ENCODE measurements at regions not wholly inside any gene's neighbourhood (a gene's known extent, or its start where the extent isn't known, plus 50 kb on each side); places are given as distances from the start of the nearest gene placed in this dataset.
"Not testable (repeated sequence)": the region's sequence is repeated elsewhere in the genome, so short reads cannot be mapped to it uniquely, and the experiment has no call there.

DNA sequence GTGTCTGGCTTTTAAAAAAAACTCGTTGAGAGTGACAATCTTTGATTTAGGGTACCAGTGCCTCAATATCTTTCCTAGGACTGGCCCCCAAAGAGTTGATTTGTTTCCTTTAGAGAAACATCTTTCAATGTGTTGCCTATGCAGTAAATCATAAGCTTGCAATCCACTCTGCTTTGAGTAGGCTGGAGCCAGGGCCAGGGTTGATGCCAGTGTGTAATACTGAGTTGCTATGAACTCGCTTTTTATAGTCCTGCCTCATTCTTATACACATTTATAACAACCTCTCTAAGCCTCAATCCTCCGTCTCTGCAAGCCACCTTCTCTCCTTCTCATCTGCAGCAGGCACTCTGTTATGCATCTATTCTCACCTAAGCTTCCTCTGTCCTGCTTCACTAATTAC is 674.9 kb upstream of the POM121L12 start:
- no peak for DNase-seq (ENCODE audit: low read depth, low spot score)
- TF ChIP-seq, protein P1, sequence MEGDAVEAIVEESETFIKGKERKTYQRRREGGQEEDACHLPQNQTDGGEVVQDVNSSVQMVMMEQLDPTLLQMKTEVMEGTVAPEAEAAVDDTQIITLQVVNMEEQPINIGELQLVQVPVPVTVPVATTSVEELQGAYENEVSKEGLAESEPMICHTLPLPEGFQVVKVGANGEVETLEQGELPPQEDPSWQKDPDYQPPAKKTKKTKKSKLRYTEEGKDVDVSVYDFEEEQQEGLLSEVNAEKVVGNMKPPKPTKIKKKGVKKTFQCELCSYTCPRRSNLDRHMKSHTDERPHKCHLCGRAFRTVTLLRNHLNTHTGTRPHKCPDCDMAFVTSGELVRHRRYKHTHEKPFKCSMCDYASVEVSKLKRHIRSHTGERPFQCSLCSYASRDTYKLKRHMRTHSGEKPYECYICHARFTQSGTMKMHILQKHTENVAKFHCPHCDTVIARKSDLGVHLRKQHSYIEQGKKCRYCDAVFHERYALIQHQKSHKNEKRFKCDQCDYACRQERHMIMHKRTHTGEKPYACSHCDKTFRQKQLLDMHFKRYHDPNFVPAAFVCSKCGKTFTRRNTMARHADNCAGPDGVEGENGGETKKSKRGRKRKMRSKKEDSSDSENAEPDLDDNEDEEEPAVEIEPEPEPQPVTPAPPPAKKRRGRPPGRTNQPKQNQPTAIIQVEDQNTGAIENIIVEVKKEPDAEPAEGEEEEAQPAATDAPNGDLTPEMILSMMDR (IDR thresholded peaks at IDR 0.05; ENCODE audit: low read depth, low read length) = no peak
- in situ Hi-C loops (cut with HindIII; ENCODE audit: low sequenced_read_pairs) = no loop called here
- H3K4me3 ChIP-seq (ENCODE audit: low read depth, low read length) = no peak overlapping the region

DNA sequence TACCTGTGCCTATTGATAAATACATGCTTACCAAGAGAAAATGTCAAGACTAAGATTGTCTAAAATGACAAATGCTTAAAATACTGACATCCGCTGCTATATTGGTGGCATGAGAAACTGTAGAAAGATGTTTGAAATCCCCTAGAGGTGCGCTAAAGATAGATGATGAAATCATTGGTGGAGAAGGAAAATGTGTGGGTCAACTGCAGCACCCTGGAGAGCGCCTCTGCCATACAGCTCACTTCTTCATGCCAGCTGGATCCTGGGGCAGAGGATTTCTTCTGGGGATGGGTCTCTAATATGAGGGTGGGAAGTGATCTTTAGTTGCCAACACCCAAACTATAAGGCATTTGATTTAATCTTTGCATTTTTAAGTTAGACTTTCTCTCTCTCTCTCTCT is 680.4 kb upstream of the POM121L12 start:
- in situ Hi-C loops (cut with HindIII; ENCODE audit: low sequenced_read_pairs) = no loop called here
- no peak overlapping the region for H3K4me3 ChIP-seq (ENCODE audit: low read depth, low read length)
- no peak for DNase-seq (ENCODE audit: low read depth, low spot score)
- TF ChIP-seq, protein P1 (IDR thresholded peaks at IDR 0.05; ENCODE audit: low read depth, low read length) = no peak

DNA sequence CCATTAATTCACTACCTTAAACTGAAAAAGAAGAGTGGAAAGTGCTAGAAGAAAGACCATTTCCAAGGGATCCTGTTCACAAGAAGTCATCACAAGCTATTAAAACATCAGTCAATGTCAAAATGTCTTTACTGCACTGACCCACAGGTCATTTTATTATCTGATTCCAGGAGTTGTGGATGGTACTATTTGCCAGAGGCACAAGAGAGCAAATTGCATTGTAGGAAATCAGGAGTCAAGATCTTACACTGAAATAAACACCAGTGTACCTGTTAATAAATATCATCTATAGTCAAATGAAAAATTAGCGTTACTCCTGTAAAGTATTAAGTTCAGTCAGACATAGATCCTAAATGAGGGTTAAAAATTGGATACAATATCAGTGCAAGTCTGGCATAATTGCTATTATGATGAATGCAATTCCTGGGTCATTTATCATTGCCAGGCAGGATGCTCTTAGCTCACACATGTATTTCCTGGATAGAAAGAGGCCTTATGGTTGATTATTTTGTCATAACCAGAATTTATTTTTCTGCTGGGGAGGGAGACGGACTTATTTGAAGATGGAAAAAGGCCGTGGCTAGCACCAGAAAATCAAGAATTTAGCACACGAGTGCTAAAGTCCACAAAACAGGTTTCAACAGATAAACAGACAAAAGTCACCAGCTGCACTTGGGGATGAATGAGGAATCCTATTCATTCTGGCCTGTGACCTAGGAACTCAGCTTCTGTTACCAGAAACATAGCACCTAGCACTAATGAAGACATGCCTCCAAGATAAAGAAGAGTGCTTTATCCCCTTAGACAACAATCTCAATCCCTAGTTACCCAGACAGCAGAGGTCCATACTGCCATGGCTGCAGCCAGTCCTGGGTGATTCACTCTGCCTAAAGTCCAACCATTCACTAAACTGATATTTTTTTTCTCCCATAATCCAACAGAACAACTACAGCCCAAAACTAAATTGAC is 683.1 kb upstream of the POM121L12 start:
- no peak overlapping the region for H3K4me3 ChIP-seq (ENCODE audit: low read depth, low read length)
- in situ Hi-C loops (cut with HindIII; ENCODE audit: low sequenced_read_pairs) = no loop called here
- no peak for DNase-seq (ENCODE audit: low read depth, low spot score)
- TF ChIP-seq, protein P1 (IDR thresholded peaks at IDR 0.05; ENCODE audit: low read depth, low read length) = no peak

DNA sequence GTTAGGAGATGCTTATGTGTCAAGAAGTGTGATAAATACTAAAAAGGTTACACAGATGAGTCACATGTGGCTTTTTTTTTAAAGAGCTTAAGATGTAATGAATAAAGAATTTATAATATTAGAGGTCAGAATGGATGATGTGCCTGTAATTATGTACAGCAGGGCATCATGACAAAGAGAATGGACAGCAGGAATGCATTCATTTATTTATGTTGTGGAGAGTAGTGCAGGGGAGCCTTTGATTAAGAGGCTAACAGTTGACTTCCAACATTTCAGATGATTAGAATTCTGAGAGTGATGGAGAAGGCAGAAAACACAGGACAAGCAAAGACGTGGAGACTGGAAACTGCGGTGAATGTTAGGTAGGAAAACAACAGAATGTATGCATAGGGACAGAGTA is 691.4 kb upstream of the POM121L12 start:
- in situ Hi-C loops (cut with HindIII; ENCODE audit: low sequenced_read_pairs) = no loop called here
- no peak overlapping the region for H3K4me3 ChIP-seq (ENCODE audit: low read depth, low read length)
- DNase-seq (ENCODE audit: low read depth, low spot score) = no peak
- TF ChIP-seq, protein P1 (IDR thresholded peaks at IDR 0.05; ENCODE audit: low read depth, low read length) = no peak

DNA sequence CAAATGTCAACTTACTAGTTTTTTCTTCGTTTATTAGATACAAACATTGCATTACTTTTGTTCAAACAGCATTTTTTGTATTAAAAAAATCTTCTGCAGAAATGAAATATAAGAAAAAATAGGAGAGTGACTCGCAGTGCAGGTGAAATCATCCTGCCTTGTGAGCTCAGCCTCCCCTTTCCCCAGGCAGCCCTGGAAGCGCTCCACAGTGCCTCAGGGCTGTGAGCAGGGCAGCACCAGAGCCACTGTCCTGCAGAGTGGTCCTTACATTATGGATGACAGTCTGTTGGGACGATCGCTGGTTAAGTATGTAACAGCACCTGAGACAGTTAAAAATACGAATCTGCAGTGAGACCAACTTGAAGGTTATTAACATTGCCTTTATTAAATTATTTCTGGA is 695.4 kb upstream of the POM121L12 start:
- DNase-seq (ENCODE audit: low read depth, low spot score) = no peak
- H3K4me3 ChIP-seq (ENCODE audit: low read depth, low read length) = no peak overlapping the region
- TF ChIP-seq, protein P1 (IDR thresholded peaks at IDR 0.05; ENCODE audit: low read depth, low read length) = no peak
- in situ Hi-C loops (cut with HindIII; ENCODE audit: low sequenced_read_pairs) = no loop called here

DNA sequence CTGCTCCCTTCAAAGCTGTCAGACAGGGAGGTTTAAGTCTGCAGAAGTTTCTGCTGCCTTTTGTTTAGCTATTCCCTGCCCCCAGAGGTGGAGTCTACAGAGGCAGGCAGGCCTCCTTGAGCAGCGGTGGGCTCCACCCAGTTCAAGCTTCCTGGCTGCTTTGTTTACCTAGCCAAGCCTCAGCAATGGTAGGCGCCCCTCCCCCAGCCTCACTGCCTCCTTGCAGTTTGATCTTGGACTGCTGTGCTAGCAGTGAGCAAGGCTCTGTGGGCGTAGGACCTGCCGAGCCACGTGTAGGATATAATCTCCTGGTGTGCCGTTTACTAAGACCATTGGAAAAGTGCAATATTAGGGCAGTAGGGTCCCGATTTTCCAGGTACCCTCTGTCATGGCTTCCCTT is 707.1 kb upstream of the POM121L12 start:
- not testable (repeated sequence) for DNase-seq (ENCODE audit: low read depth, low spot score)

DNA sequence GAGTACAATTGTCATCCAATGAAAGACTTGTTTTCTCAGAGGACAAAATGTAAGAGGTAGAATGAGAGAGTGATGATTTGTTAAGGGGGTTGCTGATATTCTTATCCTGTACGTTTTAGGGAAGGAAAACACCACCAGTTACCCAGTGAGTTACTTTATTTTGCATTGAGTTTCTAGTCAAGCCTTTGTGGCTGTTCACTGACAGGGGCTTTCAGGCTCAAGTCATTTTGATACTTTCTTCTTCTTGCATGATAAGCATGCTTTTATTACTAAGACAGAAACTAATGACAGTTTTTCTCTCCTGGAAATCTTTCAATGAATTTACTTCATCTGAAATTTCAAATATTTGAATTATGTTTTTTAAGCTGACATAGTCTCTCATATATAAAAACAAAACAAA is 710.2 kb upstream of the POM121L12 start:
- no peak for DNase-seq (ENCODE audit: low read depth, low spot score)
- H3K4me3 ChIP-seq (ENCODE audit: low read depth, low read length) = no peak overlapping the region
- in situ Hi-C loops (cut with HindIII; ENCODE audit: low sequenced_read_pairs) = no loop called here
- TF ChIP-seq, protein P1 (IDR thresholded peaks at IDR 0.05; ENCODE audit: low read depth, low read length) = no peak

More for the DNA sequence above, 707.1 kb upstream of the POM121L12 start:
- in situ Hi-C loops (cut with HindIII; ENCODE audit: low sequenced_read_pairs); H3K4me3 ChIP-seq (ENCODE audit: low read depth, low read length): not testable (repeated sequence)
